GM19452 (cell line): ENCODE measurements at regions not wholly inside any gene's neighbourhood (a gene's known extent, or its start where the extent isn't known, plus 50 kb on each side); places are given as distances from the start of the nearest gene placed in this dataset.
"Not testable (repeated sequence)": the region's sequence is repeated elsewhere in the genome, so short reads cannot be mapped to it uniquely, and the experiment has no call there.

Experiments
- ATAC-seq: cut with Tn5 transposase; IDR thresholded peaks from one replicate; pipeline ENCODE4 v1.9.1; 2021; ENCODE audit not compliant: unreplicated experiment

DNA sequence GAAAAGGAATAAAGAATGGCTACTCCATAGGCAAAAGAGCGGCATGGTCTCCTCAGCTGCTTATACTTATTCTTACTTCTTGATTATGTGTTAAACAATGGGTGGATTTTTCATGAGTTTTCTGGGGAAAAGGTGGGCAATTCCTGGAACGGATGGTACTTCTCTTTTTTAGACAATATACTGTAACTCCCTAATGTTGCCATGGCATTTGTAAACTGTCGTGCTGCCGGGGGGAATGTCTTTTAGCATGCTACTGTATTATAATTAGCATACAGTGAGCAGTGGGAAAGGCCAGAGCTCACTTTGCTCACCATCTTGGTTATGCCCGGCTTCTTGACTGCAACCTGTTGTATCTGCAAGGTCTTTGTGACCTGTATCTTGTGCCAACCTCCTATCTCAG is 372.1 kb upstream of the AKR1E2 start:
- ATAC-seq: no peak

GRCh38 chr10:4453276-4453675 is 372.7 kb upstream of the AKR1E2 start:
- ATAC-seq: no peak

DNA sequence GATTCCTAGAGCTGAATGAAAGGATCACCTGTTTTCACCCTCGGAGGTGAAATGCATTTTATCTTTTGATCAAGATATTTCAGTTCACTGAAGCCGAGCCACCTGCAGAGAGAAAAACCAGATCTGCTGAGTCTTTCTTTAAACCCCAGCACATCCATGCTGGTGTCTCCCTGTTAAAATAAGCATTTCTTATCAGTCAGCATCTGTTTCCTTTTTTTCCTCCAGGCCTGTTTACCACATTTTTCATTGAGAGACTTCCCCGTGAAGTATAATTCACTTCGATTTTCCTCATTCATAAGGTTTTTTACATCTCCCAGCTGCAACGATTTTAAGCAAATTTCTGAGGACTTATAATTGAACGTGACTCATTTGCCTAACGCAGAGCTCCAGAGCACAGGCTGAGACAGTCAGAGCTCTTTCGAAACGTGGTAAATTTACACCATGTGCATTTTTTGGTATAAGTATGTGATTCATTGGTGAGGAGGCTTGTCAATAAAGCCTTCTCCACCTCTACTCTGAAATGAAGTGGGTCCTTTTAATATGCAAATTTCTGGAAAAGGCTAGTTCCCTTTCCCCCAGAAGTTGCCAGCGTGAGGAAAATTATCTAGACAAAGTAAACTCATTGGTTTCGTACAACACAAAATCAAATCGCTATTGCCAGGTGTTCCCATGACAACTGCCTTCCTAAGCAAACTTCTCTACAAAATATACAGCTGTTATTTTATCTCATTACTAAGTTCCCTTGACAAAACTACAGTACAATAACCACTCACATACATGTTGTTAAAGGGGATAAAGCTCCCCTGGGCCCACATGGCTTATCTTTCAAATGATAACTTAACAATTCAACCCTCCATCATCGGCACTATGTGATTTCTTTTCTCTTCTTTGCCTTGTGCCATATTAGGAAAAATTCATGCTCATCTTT is 374.8 kb upstream of the AKR1E2 start:
- ATAC-seq: no peak

GRCh38 chr10:4450169-4450568 is 375.8 kb upstream of the AKR1E2 start:
- no peak for ATAC-seq

- no peak for ATAC-seq
These were observed 378.0 kb upstream of the AKR1E2 start for GRCh38 chr10:4448030-4448429.

GRCh38 chr10:4443419-4443818 is 382.6 kb upstream of the AKR1E2 start:
- ATAC-seq: no peak

DNA sequence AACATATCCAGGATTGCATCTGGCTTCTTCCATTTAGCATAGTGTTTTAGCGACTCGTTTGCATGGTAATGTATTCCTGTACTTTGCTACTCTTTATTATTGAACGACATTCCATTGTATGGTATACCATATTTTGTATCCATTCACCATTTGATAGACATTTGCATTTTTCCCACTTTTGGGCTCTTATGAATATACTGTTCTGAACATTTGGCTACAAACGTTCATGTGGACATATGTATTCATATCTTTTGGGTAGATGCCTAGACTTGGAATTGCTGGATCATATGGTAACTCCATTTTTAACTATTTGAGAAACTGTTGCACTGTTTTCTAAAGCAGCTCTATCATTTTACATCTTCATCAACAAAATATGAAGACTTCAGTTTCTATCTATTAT is 383.7 kb upstream of the AKR1E2 start:
- no peak for ATAC-seq

GRCh38 chr10:4440260-4440659 is 385.7 kb upstream of the AKR1E2 start:
- no peak for ATAC-seq

GRCh38 chr10:4437791-4438190 is 388.2 kb upstream of the AKR1E2 start:
- ATAC-seq: no peak

DNA sequence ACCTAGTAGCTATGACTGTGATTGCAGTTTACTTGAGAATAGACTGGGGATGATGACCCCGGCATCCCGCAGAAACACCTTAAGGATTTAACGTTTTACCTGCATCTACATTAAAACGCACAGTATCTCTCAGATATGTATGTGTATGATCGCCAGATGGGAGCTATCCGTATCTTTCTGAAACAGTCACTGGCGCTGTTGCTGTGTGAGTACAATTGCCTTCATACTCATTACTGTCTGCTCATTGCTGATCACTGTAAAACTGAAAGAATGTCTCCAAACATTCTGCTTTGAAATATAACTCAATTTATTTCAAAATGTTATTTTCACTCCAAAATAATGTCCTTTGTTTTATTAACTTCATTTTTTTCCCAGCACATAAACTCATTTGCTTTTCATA is 388.9 kb upstream of the AKR1E2 start:
- no peak for ATAC-seq

GRCh38 chr10:4436103-4436502 is 389.9 kb upstream of the AKR1E2 start:
- no peak for ATAC-seq

DNA sequence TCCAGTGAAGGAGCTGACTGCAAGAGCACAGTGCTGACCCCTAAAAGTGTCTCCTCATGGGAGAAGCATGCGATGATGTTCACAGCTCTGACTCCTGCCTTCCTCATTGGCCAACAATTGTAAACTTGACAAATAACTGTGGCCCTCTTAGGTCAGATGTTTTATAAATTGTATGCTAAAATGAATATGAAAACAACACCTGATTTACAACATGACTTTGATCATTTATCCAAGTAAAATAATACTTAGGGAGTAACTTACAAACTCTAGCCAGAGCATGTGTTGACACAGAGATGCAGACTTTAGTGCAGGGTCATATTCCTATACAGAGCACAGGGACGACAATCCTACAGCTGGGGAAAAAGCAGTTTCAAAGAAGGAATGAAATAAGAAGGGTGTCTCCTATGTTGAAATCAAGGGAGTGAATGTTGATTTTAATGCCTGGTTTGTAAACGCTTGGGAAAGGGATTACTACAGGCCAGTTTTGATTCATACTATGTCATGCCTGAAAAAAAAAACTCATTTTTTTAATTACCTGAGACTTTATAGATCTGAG is 391.4 kb upstream of the AKR1E2 start:
- ATAC-seq: no peak

DNA sequence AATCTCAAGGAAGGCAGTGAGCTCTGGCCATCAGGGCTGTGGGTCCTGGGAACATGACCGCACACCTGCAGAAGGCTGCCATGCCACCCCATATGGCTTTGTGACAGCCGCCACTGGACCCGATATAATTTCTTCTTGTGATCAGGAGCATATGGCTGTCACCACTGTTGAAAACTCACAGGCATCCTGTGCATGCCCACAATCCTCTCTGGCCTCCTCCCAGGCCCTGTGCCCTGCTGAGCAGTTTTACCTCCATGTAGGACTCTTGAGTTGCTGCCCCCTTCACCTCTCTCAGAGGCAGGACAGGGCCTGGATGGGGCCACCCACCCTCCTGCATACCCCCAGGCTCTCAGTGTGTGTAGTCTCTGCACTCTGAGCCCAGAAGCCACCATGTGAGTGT is 391.9 kb upstream of the AKR1E2 start:
- ATAC-seq: no peak

- no peak for ATAC-seq
These were observed 394.7 kb upstream of the AKR1E2 start for GRCh38 chr10:4431114-4431863.

GRCh38 chr10:4429571-4429970 is 396.4 kb upstream of the AKR1E2 start:
- ATAC-seq: no peak

DNA sequence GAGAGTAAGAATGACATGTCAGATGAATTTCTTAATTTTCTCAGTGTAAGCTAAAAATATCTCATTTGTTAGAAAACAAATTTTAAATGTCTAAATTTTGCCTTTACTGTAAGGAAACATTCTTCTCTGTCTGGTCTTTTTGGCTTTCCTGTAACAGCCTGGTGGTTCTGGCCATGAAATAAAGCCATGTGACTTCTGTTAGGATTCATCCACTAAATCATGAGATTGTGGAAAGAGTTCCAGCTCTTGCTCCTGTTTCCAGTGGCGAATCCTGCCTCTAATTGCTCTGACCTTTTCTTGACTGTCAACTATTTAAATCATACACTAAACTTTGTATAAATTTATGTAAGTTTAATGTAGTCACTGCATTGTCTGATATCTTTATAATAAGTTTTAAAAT is 398.5 kb upstream of the AKR1E2 start:
- no peak for ATAC-seq

DNA sequence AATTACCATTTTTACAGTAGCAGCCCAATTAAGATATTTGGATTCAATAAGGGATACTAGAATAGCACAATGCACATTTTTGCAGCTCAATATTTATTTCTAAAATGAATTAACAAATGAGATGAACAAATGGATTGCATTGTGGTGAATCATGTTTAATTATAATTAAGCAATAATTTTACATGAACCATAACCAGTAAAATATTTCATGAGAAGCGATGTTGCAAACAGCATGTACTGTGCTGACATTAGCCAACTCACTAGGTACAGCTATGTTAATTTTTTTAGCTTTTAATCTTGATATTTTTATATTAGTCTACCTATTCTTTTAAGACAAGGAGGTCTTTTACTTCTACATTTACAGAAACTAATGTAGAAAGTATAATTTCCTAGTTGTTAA is 399.1 kb upstream of the AKR1E2 start:
- ATAC-seq: no peak

DNA sequence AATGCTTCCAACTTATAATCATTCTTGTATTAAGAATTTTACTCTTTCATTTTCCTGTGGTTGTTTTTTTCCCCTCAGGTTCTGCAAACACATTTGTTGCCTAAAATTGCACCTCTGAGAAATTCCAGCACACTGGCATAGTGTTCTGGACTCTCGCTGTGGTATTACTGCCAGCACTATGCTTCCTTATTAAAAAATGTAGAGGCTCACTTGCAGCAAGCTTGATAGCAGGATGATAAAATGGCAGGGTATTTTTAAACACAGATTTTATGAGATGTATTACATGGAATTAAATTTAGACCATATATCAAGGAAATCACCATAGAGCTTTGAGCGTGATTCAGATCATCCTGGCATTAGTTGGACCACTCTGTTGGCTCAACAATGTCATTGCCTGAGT is 416.7 kb upstream of the AKR1E2 start:
- no peak for ATAC-seq

DNA sequence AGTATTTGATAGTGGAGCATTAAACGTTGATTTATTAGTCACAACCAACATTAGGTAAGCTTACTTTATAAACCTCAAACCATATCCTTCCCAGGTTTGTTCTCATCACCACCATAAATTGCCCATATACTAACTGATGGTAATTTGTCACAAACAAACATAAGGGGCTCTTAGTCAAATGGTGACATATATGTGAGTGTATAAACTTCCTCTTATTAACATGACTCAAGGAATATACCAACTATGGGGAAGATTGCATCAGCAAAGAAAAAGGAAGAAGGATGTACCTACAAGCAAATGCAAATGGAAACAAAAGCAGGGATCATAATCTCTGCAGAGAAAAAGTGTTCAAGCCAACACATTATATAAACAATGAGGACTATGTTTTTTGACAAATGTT is 418.2 kb upstream of the AKR1E2 start:
- ATAC-seq: no peak

- ATAC-seq: no peak
These were observed 420.2 kb upstream of the AKR1E2 start for GRCh38 chr10:4405828-4406227.

GRCh38 chr10:4403638-4404252 is 422.3 kb upstream of the AKR1E2 start:
- no peak for ATAC-seq

GRCh38 chr10:4401080-4401479 is 424.9 kb upstream of the AKR1E2 start:
- not testable (repeated sequence) for ATAC-seq
